Right atrium auricular region (tissue), 2 donors: ENCODE measurements at regions not wholly inside any gene's neighbourhood (a gene's known extent, or its start where the extent isn't known, plus 50 kb on each side); places are given as distances from the start of the nearest gene placed in this dataset.

Experiments used
- DNase-seq: peaks from one replicate; pipeline ENCODE4 v3.0.0-alpha.2; 2019; ENCODE audit warnings: low spot score
- H3K27ac ChIP-seq, 2 donors: fragments of 200-600 bp; sonication (generic); 1 replicate in 1 of 2; 2 replicates in 1 of 2; pipeline ENCODE4 v1.5.1; 2016 to 2019
- H3K27me3 ChIP-seq, 2 donors: fragments of 200-600 bp; sonication (generic); one replicate each; pipeline versions ENCODE4 v1.5.1 to v1.6.0; 2017 to 2019
- H3K36me3 ChIP-seq: fragments of 200-600 bp; sonication (generic); one replicate; pipeline ENCODE4 v1.5.1; 2016
- H3K4me1 ChIP-seq, 2 donors: fragments of 200-600 bp; sonication (generic); one replicate each; pipeline versions ENCODE4 v1.5.1 to v1.6.0; 2017 to 2019
- H3K4me3 ChIP-seq, 2 donors: fragments of 200-600 bp; sonication (generic); 1 replicate in 1 of 2; 2 replicates in 1 of 2; pipeline ENCODE4 v1.5.1; 2017 to 2019; ENCODE audit warnings: mild to moderate bottlenecking in 1 of 2, moderate library complexity in 1 of 2
- H3K9me3 ChIP-seq, 2 donors: fragments of 200-600 bp; sonication (generic); one replicate each; pipeline ENCODE4 v1.5.1; 2019
- TF ChIP-seq, protein P1 (sequence below), 2 donors: fragments of 200-600 bp; sonication (generic); IDR thresholded peaks; one replicate each; pipeline ENCODE4 v1.5.1; 2019; ENCODE audit warnings: antibody characterized with exemption in 2 of 2

DNA sequence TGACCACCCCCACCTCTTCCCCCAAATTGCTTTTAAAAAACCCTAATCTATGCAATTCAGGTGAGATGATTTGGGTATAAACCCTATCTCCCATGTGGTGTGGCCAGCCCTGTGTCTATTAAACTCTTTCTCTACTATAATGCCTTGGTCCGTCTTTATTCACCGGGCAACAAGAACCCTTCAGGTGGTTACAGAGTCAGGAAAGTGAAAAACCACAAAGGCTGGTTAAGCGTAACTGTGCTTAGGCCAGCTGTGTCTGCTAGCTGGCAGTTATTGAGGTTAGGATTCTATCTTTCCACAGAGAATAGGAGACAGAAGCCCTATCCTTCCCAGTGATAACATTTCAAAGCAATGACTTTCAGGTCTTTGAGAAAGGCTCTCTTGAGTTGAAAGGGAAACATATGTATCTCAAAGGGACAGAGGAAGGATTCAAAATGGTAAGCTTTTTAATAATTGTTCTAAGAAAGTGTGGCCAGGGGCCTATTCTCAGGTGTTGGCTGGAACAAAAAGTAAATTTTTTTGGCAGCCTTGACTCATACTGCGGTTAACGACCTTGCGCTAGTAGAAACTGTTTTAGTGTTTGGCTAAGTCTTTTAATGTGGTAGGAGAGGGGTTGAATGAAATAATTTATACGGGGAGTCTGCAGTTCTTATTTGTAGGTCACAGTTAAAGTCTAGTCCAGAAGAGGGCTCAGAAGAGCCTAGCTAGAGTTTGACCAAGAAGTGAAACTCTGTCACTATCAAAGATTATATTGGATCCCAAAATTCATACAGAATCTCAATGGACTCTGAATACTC lies 89.0 kb downstream of the NPAP1 start:
- Histone ChIP-seq H3K36me3 (no peaks in the 10 kb centered on the region), H3K4me1 (no peaks in the 10 kb centered on the region), H3K4me3 (no peak overlapping the region), H3K27ac (no peak overlapping the region), H3K27me3 (no peaks in the 10 kb centered on the region), H3K9me3 (no peaks in the 10 kb centered on the region)
- TF ChIP-seq, protein P1, sequence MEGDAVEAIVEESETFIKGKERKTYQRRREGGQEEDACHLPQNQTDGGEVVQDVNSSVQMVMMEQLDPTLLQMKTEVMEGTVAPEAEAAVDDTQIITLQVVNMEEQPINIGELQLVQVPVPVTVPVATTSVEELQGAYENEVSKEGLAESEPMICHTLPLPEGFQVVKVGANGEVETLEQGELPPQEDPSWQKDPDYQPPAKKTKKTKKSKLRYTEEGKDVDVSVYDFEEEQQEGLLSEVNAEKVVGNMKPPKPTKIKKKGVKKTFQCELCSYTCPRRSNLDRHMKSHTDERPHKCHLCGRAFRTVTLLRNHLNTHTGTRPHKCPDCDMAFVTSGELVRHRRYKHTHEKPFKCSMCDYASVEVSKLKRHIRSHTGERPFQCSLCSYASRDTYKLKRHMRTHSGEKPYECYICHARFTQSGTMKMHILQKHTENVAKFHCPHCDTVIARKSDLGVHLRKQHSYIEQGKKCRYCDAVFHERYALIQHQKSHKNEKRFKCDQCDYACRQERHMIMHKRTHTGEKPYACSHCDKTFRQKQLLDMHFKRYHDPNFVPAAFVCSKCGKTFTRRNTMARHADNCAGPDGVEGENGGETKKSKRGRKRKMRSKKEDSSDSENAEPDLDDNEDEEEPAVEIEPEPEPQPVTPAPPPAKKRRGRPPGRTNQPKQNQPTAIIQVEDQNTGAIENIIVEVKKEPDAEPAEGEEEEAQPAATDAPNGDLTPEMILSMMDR (IDR thresholded peaks at IDR 0.05) = no peak
- DNase-seq = no peak

GRCh38 chr15:24766511-24767133 lies 91.0 kb downstream of the NPAP1 start:
- Histone ChIP-seq H3K4me1 (no peaks in the 10 kb centered on the region), H3K4me3 (no peak overlapping the region), H3K9me3 (no peaks in the 10 kb centered on the region), H3K27ac (no peak overlapping the region), H3K36me3 (no peaks in the 10 kb centered on the region), H3K27me3 (no peaks in the 10 kb centered on the region)
- TF ChIP-seq, protein P1 (IDR thresholded peaks at IDR 0.05) = no peak
- no peak for DNase-seq

DNA sequence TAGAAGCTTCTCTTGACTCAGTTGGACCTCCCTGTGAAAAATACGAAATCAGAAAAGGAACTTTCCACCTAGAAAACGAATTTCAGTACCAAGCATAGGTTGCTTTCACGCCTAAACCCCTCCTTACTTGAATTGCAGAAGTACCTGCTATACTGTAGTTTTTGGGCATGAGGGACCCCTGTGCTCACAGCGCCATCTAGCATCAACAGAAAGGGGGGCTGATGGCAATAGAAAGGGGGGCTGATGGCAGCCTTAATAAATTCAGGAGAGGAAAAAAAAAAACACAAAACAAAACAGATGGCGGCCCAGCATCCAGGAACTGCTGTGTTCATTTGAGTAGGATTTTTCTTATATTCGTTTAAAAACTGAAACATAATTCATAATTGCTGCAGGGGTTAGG lies 96.7 kb downstream of the NPAP1 start:
- no peaks in the 10 kb centered on the region for H3K36me3 ChIP-seq
- TF ChIP-seq, protein P1 (IDR thresholded peaks at IDR 0.05) = no peak
- no peaks in the 10 kb centered on the region for H3K4me1 ChIP-seq
- peak overlapping the region; percentile 34 to 45 for H3K4me3 ChIP-seq
- no peak for DNase-seq
- H3K9me3 ChIP-seq = peaks cover 0 to 13% of the 10 kb centered on the region in 2 donors
- no peak overlapping the region for H3K27ac ChIP-seq
- no peaks in the 10 kb centered on the region for H3K27me3 ChIP-seq

- H3K27ac ChIP-seq = peak overlapping the region in 1 of 2 donors; percentile 61
These were observed 97.3 kb downstream of the NPAP1 start for GRCh38 chr15:24772686-24773373.

GRCh38 chr15:24777307-24777706 lies 101.7 kb downstream of the NPAP1 start:
- Histone ChIP-seq H3K9me3 (peaks cover 0 to 21% of the 10 kb centered on the region in 2 donors), H3K27me3 (no peaks in the 10 kb centered on the region), H3K4me3 (no peak overlapping the region), H3K4me1 (no peaks in the 10 kb centered on the region), H3K36me3 (no peaks in the 10 kb centered on the region), H3K27ac (no peak overlapping the region)
- no peak for DNase-seq
- TF ChIP-seq, protein P1 (IDR thresholded peaks at IDR 0.05) = no peak

More at GRCh38 chr15:24772686-24773373, 97.3 kb downstream of the NPAP1 start:
- peaks cover 0 to 13% of the 10 kb centered on the region in 2 donors for H3K9me3 ChIP-seq
- DNase-seq = peak; percentile 61
- H3K4me1 ChIP-seq = no peaks in the 10 kb centered on the region
- H3K4me3 ChIP-seq = peak overlapping the region; percentile 34 to 45
- no peaks in the 10 kb centered on the region for H3K27me3 ChIP-seq
- no peaks in the 10 kb centered on the region for H3K36me3 ChIP-seq
- TF ChIP-seq, protein P1 (IDR thresholded peaks at IDR 0.05) = no peak
